Fibroblast of lung (primary cell): ENCODE measurements at regions not wholly inside any gene's neighbourhood (a gene's known extent, or its start where the extent isn't known, plus 50 kb on each side); places are given as distances from the start of the nearest gene placed in this dataset.

ENCODE experiments used
- CTCF ChIP-seq, 2 donors: IDR thresholded peaks in 1 of 2; conservative IDR thresholded peaks in 1 of 2; 1 replicate in 1 of 2; 2 replicates in 1 of 2; pipeline ENCODE4 v1.5.1; 2011 to 2012; ENCODE audit warnings: low read length in 2 of 2, control low read depth in 1 of 2, inconsistent platforms in 1 of 2, low read depth in 1 of 2, mild to moderate bottlenecking in 1 of 2
- EZH2 ChIP-seq: IDR thresholded peaks from 2 replicates; pipeline ENCODE4 v1.5.1; 2012; ENCODE audit warnings: low read length, control low read depth, mild to moderate bottlenecking; ENCODE audit errors: missing control alignments

DNA sequence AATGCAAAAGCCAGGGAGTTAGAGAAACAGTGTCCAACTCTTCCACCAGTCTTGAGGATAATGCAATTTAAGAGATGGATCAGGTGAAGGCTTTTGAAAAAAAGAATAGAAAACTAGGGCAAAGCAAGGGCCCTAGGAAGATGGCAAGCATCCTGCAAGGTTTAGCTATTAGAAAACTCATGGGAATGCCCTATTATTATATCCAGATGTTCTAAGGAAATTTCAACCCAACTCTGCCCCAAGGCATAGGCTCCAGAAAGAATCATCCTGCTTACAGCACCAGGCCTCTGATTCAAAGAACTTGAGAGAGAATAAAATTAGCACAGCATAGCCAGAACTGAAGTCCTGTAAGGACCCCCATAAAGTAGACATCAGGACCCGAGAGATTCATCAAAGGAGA lies 68.1 kb downstream of the EN1 start:
- TF ChIP-seq CTCF (conservative IDR thresholded peaks at IDR 0.05 in 1 of 2, IDR thresholded peaks at IDR 0.05 in 1 of 2; ENCODE audit: low read depth in 1 of 2, low read length in 2 of 2) (no peak), EZH2 (no peak)
